Gastroesophageal sphincter (tissue), 3 donors: ENCODE measurements at regions not wholly inside any gene's neighbourhood (a gene's known extent, or its start where the extent isn't known, plus 50 kb on each side); places are given as distances from the start of the nearest gene placed in this dataset.

Source experiments
- CTCF ChIP-seq, 4 experiments: fragments of 200-600 bp in 2 of 4; fragments of 450-650 bp in 2 of 4; sonication (generic) in 1 of 4; IDR thresholded peaks; one replicate each; pipeline ENCODE4 v1.5.1; 2017 to 2019; ENCODE audit warnings: antibody characterized with exemption in 4 of 4, mild to moderate bottlenecking in 2 of 4, moderate library complexity in 2 of 4
- POLR2A ChIP-seq, 2 donors: fragments of 450-650 bp; IDR thresholded peaks; one replicate each; pipeline ENCODE4 v1.6.1; 2017; ENCODE audit warnings: antibody characterized with exemption in 2 of 2, mild to moderate bottlenecking in 2 of 2, moderate library complexity in 1 of 2
- POLR2AphosphoS5 ChIP-seq: sonication (generic); formaldehyde crosslinking; IDR thresholded peaks from one replicate; pipeline ENCODE4 v1.6.1; 2017; ENCODE audit warnings: antibody characterized with exemption

DNA sequence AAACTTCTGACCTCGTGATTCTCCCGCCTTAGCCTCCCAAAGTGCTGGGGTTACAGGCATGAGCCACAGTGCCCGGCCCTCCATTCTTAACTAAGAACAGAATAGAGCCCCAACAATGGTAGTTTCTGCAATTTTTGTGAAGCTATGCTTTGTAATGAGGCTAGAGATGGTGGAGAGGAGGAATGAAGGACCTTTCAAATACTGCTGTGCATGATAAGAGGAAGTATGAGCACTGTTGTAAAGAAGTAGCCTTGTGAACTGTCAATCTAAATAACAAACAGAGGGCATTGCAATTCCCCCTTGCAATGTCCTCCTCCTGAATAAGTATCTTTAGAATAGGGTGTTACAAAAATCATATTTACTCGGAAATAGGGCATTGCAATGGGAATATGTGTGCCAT lies 70.2 kb downstream of the EVX1 start:
- no peak for TF ChIP-seq CTCF (IDR thresholded peaks at IDR 0.05)
- TF ChIP-seq POLR2A (IDR thresholded peaks at IDR 0.05) = no peak
- TF ChIP-seq POLR2AphosphoS5 = no peak
